ENCODE measurements at regions not wholly inside any gene's neighbourhood (a gene's known extent, or its start where the extent isn't known, plus 50 kb on each side); places are given as distances from the start of the nearest gene placed in this dataset.
"Not testable (repeated sequence)": the region's sequence is repeated elsewhere in the genome, so short reads cannot be mapped to it uniquely, and the experiment has no call there.

DNA sequence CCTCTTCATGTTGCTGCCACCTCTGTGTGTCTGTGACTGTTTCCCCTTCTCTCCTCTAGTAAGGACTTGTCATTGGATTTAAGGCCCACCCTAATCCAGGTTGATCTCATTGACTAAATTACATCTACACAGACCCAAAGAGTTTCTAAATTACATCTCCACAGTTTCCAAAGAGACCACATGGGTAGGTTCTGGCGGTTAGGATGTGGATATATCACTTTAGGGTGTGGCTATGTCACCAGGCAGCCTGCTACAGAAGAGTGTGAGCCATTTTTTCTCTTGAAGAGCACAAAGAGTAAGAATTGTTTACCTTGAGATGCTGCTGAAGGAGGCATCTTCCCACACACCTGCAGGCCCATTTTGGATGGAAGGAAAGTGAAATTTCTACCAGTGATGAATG, 128.6 kb downstream of the LAT start:
- H3K27ac Mint-ChIP-seq; DNase-seq; H3K27me3 Mint-ChIP-seq; H3K9me3 Mint-ChIP-seq; intact Hi-C loops (cut with micrococcal nuclease); H3K4me3 Mint-ChIP-seq: not testable (repeated sequence)
- peaks cover 23% of the 10 kb centered on the region for H3K4me1 Mint-ChIP-seq
- peaks cover 18% of the 10 kb centered on the region for H3K36me3 Mint-ChIP-seq (ENCODE audit: low read depth)

DNA sequence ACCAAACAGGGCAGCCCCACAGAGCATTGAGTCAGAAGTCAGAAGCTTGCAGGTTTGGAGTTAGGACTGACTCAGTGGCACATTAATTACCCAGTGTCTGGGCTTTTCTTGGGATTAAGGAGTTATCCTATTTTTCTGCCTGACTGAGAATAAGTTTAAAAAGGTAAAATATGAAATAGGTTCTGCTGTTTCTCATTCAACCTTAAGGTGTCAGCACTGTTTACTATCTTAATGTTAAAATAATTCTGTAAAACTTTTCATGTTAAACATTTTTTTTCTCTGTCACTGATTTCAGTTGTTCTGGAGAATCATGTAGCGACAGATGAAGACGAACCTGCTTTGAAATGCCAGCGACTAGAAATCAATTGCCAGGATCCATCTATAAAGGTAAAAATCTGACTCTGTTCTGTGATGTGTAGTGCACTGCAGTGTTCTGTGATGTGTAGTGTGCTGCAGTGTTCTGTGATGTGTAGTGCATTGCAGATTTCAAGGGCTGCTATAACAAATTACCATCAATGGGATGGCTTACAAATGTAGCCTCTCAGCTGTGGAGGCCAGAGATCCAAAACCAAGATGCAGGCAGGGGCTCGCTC, 128.0 kb downstream of the LAT start:
- peaks cover 22% of the 10 kb centered on the region for H3K4me1 Mint-ChIP-seq
- no peak overlapping the region for H3K27ac Mint-ChIP-seq

DNA sequence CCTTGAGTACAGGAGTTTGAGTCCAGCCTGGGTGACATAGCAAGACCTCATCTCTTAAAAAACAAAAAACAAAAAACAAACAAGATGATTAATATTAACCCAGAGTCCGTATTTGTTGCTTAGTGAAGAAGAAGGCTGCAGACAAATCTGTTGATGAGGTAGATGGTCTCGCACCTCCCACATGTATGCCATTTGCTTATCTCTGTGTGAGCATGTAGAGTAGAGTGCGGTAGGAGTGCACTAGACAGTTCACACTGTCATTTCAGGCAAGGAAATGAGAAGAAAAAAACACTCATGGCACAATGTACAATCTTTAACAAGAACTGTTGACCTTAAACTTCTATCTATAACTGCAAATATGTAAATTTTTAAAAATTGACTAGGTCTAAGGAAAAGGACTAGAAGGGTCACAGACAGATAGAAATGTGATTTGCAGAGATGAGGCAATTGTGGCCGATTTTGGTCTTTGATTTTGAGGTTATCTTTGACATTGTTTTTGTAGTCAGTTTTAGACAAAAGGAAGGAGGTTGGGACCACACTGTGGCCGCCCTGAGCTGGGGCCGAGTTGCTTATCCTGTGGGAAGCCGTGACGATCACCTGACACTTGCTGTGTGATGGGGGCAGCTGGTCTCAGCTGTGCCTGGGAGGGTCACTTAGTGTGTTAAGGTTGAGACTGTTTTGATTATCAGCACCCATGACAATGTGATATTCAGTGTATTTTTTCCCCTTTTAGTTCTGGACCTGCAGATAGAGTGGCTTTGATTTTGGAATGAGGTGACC, 127.2 kb downstream of the LAT start:
- H3K36me3 Mint-ChIP-seq (ENCODE audit: low read depth): peaks cover 13% of the 10 kb centered on the region
- H3K27me3 Mint-ChIP-seq; DNase-seq; H3K9me3 Mint-ChIP-seq; intact Hi-C loops (cut with micrococcal nuclease); H3K27ac Mint-ChIP-seq; H3K4me3 Mint-ChIP-seq: not testable (repeated sequence)
- peaks cover 20% of the 10 kb centered on the region for H3K4me1 Mint-ChIP-seq

More for the DNA sequence above, 128.0 kb downstream of the LAT start:
- no peak for DNase-seq
- Mint-ChIP-seq H3K27me3 (no peaks in the 10 kb centered on the region), H3K9me3 (no peaks in the 10 kb centered on the region), H3K36me3 (ENCODE audit: low read depth) (peaks cover 16% of the 10 kb centered on the region), H3K4me3 (no peak overlapping the region)
- intact Hi-C loops (cut with micrococcal nuclease): no loop called here

- Mint-ChIP-seq H3K4me1 (peaks cover 18% of the 10 kb centered on the region), H3K4me3 (no peak overlapping the region), H3K27ac (no peak overlapping the region), H3K36me3 (ENCODE audit: low read depth) (peaks cover 10% of the 10 kb centered on the region), H3K9me3 (no peaks in the 10 kb centered on the region), H3K27me3 (no peaks in the 10 kb centered on the region)
- DNase-seq: no peak
- intact Hi-C loops (cut with micrococcal nuclease): no loop called here
Observed at GRCh38 chr16:29111421-29111820, 126.6 kb downstream of the LAT start.

DNA sequence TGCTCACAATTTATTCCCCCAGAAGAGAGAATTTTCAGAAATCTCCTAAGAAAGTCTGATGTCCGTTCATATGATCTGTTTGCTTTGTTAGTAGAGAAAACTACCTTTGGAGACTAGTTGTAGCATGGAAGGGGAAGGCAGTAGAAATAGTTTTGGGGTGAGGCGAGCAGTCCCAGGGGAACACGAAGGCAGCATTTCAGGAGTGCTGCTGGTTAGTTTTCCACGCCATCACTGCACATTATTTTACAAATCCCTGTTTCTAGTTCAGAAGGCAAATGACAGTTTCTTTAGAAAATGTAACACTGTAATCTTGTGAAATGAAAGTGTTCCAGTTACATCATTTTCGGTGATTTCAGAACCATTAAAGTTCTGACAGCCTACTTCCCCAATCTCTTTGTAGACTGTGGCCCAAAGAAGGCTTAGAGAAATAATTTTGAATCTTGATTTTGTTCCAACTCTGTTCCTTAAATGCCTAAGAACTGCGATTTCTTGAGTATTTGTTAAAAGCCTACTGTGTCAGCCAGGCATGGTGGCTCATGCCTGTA, 123.8 kb downstream of the LAT start:
- H3K27me3 Mint-ChIP-seq; H3K4me3 Mint-ChIP-seq; intact Hi-C loops (cut with micrococcal nuclease); H3K4me1 Mint-ChIP-seq; H3K9me3 Mint-ChIP-seq; DNase-seq; H3K36me3 Mint-ChIP-seq (ENCODE audit: low read depth); H3K27ac Mint-ChIP-seq: not testable (repeated sequence)

DNA sequence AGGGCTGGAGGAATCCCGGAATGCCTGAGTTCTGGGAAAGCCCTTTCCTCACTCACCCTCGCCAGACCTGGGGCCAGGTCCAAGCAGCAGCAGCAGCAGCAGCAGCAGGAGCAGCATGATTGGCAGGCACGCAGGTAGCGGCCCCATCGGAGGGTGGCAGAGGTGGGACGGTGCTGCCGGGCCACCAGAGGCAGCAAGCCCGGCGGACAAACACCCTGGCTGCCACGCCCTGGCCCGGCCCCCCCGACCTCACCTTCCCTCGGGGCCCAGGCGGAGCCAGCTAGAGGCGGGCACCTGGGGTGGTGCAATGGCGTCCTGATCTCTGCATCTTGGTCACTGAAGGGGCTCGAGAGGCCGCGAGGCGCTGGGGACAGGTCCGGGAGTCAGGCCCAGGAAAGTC, 122.4 kb downstream of the LAT start:
- Mint-ChIP-seq H3K4me1 (peaks cover under 1% of the 10 kb centered on the region), H3K9me3 (no peaks in the 10 kb centered on the region), H3K36me3 (ENCODE audit: low read depth) (peaks cover 8% of the 10 kb centered on the region), H3K4me3 (no peak overlapping the region), H3K27me3 (no peaks in the 10 kb centered on the region), H3K27ac (no peak overlapping the region)
- DNase-seq: no peak
- intact Hi-C loops (cut with micrococcal nuclease): no loop called here

DNA sequence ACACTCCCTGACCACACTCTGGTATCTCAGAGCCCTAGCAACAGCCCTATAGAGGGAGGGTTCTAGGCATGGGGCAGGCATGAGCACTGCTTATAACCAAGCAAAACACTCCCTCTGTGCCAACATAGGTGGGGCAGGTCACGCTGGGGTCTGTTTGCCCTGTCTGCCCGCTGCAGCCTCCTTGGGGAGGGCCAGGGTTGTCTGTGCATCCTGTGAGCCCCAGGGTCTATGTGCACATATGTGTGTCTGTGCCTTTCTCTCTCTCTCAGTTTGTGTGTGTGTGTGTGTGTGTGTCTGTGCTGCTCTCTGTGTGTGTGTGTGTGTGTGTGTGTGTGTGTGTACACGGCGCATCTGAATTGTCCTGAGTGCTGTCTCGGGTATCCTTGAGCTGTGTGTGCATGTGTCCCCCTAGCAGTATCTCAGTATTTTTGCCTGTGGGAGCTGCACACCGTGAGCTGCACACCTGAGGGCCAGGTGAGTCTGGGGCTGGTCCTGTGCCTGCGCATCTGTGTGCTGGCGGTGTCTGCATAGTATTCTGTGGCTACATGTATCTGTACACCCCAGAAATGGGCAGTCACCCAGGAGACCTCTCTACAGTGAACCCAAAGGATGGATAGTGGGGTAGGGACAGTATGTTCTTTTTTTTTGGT, 121.5 kb downstream of the LAT start:
- H3K36me3 Mint-ChIP-seq (ENCODE audit: low read depth); H3K4me3 Mint-ChIP-seq; H3K9me3 Mint-ChIP-seq; H3K27ac Mint-ChIP-seq; H3K4me1 Mint-ChIP-seq; DNase-seq; intact Hi-C loops (cut with micrococcal nuclease); H3K27me3 Mint-ChIP-seq: not testable (repeated sequence)

DNA sequence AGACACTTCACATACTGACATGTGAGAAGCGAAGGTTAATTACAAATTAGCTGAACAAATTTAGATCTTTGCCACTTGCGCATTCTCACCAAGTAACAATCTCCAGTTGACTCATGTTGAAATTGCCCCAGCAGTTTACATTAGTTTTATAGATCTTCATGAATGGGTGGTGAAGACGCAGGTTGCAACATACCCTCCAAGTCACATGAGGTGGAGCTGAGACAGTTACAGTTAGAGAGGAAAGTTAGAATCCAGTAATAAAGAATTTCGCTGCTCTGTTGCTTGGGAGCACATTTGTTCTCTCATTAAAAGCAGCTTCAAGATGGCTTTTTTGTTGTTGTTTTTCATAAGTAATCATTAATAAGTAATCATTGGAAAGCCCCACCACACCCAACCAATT, 119.7 kb downstream of the LAT start:
- H3K27me3 Mint-ChIP-seq; H3K4me3 Mint-ChIP-seq; H3K36me3 Mint-ChIP-seq (ENCODE audit: low read depth); H3K4me1 Mint-ChIP-seq; intact Hi-C loops (cut with micrococcal nuclease); H3K9me3 Mint-ChIP-seq; DNase-seq; H3K27ac Mint-ChIP-seq: not testable (repeated sequence)

GRCh38 chr16:29097965-29098364, 113.1 kb downstream of the LAT start:
- not testable (repeated sequence) for H3K36me3 Mint-ChIP-seq (ENCODE audit: low read depth); H3K27ac Mint-ChIP-seq

GRCh38 chr16:29094729-29095624, 110.1 kb downstream of the LAT start:
- H3K9me3 Mint-ChIP-seq; H3K4me1 Mint-ChIP-seq; H3K27ac Mint-ChIP-seq; intact Hi-C loops (cut with micrococcal nuclease); H3K36me3 Mint-ChIP-seq (ENCODE audit: low read depth); DNase-seq; H3K27me3 Mint-ChIP-seq; H3K4me3 Mint-ChIP-seq: not testable (repeated sequence)

More at GRCh38 chr16:29097965-29098364, 113.1 kb downstream of the LAT start:
- DNase-seq; H3K27me3 Mint-ChIP-seq; intact Hi-C loops (cut with micrococcal nuclease); H3K9me3 Mint-ChIP-seq; H3K4me3 Mint-ChIP-seq; H3K4me1 Mint-ChIP-seq: not testable (repeated sequence)

DNA sequence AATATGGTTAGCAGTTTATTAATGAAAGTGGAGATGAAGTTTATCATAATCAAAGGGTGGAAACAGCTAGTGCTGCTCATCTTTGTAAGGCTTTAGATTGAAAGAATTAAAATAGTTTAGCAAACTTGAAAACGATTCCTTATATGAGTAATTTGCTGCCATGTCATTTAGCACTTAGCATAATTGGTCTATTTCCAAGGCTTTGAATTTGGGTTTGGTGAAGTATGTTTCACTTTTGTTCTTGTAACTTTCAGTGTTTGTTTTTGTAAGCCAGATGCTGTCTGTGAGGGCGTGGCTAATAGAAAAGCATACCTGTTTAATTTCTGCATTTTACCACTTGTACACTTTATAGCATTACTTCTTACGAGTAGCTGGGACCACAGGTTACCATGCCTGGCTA, 109.5 kb downstream of the LAT start:
- DNase-seq; intact Hi-C loops (cut with micrococcal nuclease); H3K27me3 Mint-ChIP-seq; H3K4me3 Mint-ChIP-seq; H3K36me3 Mint-ChIP-seq (ENCODE audit: low read depth); H3K9me3 Mint-ChIP-seq; H3K27ac Mint-ChIP-seq; H3K4me1 Mint-ChIP-seq: not testable (repeated sequence)

DNA sequence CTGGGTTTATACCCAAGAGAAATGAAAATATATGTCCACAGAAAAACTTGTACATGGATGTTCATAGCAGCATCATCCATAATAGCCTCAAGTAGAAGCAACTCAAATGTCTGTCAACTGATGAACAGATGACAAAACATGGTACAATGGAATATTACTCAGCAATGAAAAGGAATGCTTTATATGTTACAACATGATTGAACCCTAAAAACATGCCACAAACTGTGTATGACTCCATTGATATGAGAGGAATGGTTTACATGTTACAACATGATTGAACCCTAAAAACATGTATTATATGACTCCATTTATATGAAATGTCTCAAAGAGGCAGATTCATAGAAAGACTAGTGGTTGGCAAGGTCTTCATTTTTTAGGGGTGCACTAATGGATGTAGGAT, 104.8 kb downstream of the LAT start:
- intact Hi-C loops (cut with micrococcal nuclease); H3K4me1 Mint-ChIP-seq; H3K27ac Mint-ChIP-seq; H3K4me3 Mint-ChIP-seq; H3K9me3 Mint-ChIP-seq; H3K27me3 Mint-ChIP-seq; DNase-seq: not testable (repeated sequence)
- peaks cover 12% of the 10 kb centered on the region for H3K36me3 Mint-ChIP-seq (ENCODE audit: low read depth)

DNA sequence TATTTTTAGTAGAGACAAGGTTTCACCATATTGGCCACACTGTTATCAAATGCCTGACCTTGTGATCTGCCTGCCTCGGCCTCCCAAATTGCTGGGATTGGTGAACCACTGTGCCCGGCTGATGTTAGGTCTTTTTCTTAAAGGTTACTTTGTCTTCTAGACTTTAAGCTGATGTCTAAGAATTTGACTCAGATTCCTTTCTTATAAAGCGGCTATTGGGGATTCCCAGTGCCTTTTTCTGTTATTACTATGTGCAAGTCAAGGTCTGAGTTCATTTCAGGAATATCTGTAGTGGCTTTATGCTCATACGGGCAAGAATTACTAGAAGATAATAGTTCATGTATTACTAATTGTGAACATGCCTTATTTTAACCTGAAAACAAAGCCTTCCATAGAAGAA, 102.8 kb downstream of the LAT start:
- intact Hi-C loops (cut with micrococcal nuclease); H3K27me3 Mint-ChIP-seq; DNase-seq; H3K9me3 Mint-ChIP-seq; H3K27ac Mint-ChIP-seq; H3K4me3 Mint-ChIP-seq; H3K4me1 Mint-ChIP-seq: not testable (repeated sequence)
- H3K36me3 Mint-ChIP-seq (ENCODE audit: low read depth): peaks cover 14% of the 10 kb centered on the region

Measured in activated CD4-positive, alpha-beta T cell treated with anti-CD3 and anti-CD28 coated beads, Interleukin-2, amount 10 ng/mL, durations not matched to agents 24 days and 14 days (primary cell).